Spleen (tissue), 11 donors: ENCODE measurements at regions not wholly inside any gene's neighbourhood (a gene's known extent, or its start where the extent isn't known, plus 50 kb on each side); places are given as distances from the start of the nearest gene placed in this dataset.
"Not testable (repeated sequence)": the region's sequence is repeated elsewhere in the genome, so short reads cannot be mapped to it uniquely, and the experiment has no call there.

Experiments
- DNase-seq: peaks from one replicate; pipeline ENCODE4 v3.0.0-alpha.2; 2020
- H3K27ac ChIP-seq, 8 donors: fragments of 200-600 bp; sonication (generic) in 7 of 8; 1 replicate in 4 of 8; 2 replicates in 4 of 8; pipeline versions ENCODE4 v1.5.0 to v1.8.0; 2016 to 2021; ENCODE audit warnings: inconsistent platforms in 4 of 8, mild to moderate bottlenecking in 4 of 8, moderate library complexity in 1 of 8
- H3K27me3 ChIP-seq, 7 donors: fragments of 200-600 bp; sonication (generic) in 6 of 7; replicated peaks in 1 of 7; 1 replicate in 4 of 7; 2 replicates in 3 of 7; pipeline versions ENCODE4 v1.5.0 to v1.8.0; 2016 to 2021; ENCODE audit warnings: inconsistent platforms in 3 of 7, mild to moderate bottlenecking in 1 of 7
- H3K36me3 ChIP-seq, 6 donors: fragments of 200-600 bp; sonication (generic) in 5 of 6; 1 replicate in 4 of 6; 2 replicates in 2 of 6; pipeline versions ENCODE4 v1.5.0 to v1.8.0; 2016 to 2021; ENCODE audit warnings: inconsistent platforms in 2 of 6
- H3K4me1 ChIP-seq, 6 donors: fragments of 200-600 bp; sonication (generic) in 5 of 6; 1 replicate in 3 of 6; 2 replicates in 3 of 6; pipeline versions ENCODE4 v1.5.0 to v1.8.0; 2016 to 2021; ENCODE audit warnings: inconsistent platforms in 3 of 6
- H3K4me3 ChIP-seq, 8 donors: fragments of 200-600 bp; sonication (generic) in 7 of 8; 1 replicate in 4 of 8; 2 replicates in 4 of 8; pipeline versions ENCODE4 v1.5.0 to v1.8.0; 2016 to 2021; ENCODE audit warnings: inconsistent platforms in 4 of 8, mild to moderate bottlenecking in 4 of 8, moderate library complexity in 2 of 8
- H3K9me3 ChIP-seq, 8 donors: fragments of 200-600 bp; sonication (generic) in 7 of 8; 1 replicate in 4 of 8; 2 replicates in 4 of 8; pipeline versions ENCODE4 v1.5.0 to v1.8.0; 2016 to 2021; ENCODE audit warnings: inconsistent platforms in 4 of 8
- POLR2A ChIP-seq, 3 donors: fragments of 450-650 bp; IDR thresholded peaks; one replicate each; pipeline ENCODE4 v1.5.1; 2017; ENCODE audit warnings: antibody characterized with exemption in 3 of 3, mild to moderate bottlenecking in 1 of 3
- POLR2AphosphoS5 ChIP-seq, 3 donors: sonication (generic); formaldehyde crosslinking; IDR thresholded peaks; one replicate each; pipeline ENCODE4 v1.5.1; 2017; ENCODE audit warnings: antibody characterized with exemption in 3 of 3
- WGBS, 5 donors: extraction: QIAGEN DNeasy Blood & Tissue Kit in 3 of 5; methylation state at CpG; one replicate each; pipeline versions ENCODE4 v1.1.5 to v1.1.7; 2013 to 2018; 5-methylcytosine and 5-hydroxymethylcytosine counted together
- intact Hi-C: fragments of 100-400 bp; cut with DNase I; formaldehyde crosslinking; loops from one replicate; pipeline ENCODE4 v1.15.0; 2023; ENCODE audit warnings: low total_unique reads
- TF ChIP-seq, protein P1 (sequence below), 11 experiments: fragments of 200-600 bp in 7 of 11; fragments of 450-650 bp in 4 of 11; sonication (generic) in 4 of 11; IDR thresholded peaks in 8 of 11; conservative IDR thresholded peaks in 3 of 11; 1 replicate in 7 of 11; 2 replicates in 4 of 11; pipeline versions ENCODE4 v1.4.0 to v1.8.0; 2016 to 2021; ENCODE audit warnings: antibody characterized with exemption in 11 of 11, inconsistent platforms in 4 of 11, mild to moderate bottlenecking in 1 of 11
- donor health status: healthy with polysubstance abuse.
- donor health status: DM: no; HTN: no; CAD: no; lungs with moderate emphysema.
- donor health status: DM: no; HTN: no; CAD: no.
- donor health status: Bipolar disorder and iron deficiency.
- donor health status: healthy.
- donor health status: DM: no; HTN: no; CAD: no.
- donor health status: DM: yes; HTN: yes; CAD: no.

- Histone ChIP-seq H3K27ac (no peak overlapping the region), H3K36me3 (no peaks in the 10 kb centered on the region), H3K27me3 (no peaks in the 10 kb centered on the region), H3K4me1 (no peaks in the 10 kb centered on the region), H3K4me3 (no peak overlapping the region), H3K9me3 (no peaks in the 10 kb centered on the region)
- intact Hi-C loops: no loop called here
- TF ChIP-seq POLR2AphosphoS5 (IDR thresholded peaks at IDR 0.05) (no peak), POLR2A (IDR thresholded peaks at IDR 0.05) (no peak)
- TF ChIP-seq, protein P1, sequence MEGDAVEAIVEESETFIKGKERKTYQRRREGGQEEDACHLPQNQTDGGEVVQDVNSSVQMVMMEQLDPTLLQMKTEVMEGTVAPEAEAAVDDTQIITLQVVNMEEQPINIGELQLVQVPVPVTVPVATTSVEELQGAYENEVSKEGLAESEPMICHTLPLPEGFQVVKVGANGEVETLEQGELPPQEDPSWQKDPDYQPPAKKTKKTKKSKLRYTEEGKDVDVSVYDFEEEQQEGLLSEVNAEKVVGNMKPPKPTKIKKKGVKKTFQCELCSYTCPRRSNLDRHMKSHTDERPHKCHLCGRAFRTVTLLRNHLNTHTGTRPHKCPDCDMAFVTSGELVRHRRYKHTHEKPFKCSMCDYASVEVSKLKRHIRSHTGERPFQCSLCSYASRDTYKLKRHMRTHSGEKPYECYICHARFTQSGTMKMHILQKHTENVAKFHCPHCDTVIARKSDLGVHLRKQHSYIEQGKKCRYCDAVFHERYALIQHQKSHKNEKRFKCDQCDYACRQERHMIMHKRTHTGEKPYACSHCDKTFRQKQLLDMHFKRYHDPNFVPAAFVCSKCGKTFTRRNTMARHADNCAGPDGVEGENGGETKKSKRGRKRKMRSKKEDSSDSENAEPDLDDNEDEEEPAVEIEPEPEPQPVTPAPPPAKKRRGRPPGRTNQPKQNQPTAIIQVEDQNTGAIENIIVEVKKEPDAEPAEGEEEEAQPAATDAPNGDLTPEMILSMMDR (IDR thresholded peaks at IDR 0.05 in 8 of 11, conservative IDR thresholded peaks at IDR 0.05 in 3 of 11): no peak
- DNase-seq: no peak
These were observed 219.0 kb downstream of the KCNJ2 start for GRCh38 chr17:70388326-70388725.

DNA sequence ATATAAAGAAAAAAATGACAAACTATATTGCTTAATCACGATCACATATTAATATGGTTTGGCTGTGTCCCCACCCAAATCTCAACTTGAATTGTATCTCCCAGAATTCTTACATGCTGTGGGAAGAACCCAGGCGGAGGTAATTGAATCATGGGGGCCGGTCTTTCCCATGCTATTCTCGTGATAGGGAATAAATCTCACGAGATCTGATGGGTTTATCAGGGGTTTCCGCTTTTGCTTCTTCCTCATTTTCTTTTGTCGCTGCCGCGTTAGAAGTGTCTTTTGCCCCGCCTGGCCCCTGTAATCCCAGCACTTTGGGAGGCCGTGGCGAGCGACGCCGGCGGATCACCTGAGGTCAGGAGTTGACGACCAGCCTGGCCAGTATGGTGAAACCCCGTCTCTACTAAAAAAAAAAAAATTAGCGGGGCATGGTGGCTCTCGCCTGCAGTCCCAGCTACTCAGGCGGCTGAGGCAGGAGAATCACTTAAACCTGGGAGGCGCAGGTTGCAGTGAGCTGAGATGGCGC lies 220.0 kb downstream of the KCNJ2 start:
- H3K27ac ChIP-seq, H3K4me3 ChIP-seq, H3K4me1 ChIP-seq, H3K27me3 ChIP-seq, H3K36me3 ChIP-seq, intact Hi-C loops, DNase-seq, H3K9me3 ChIP-seq: not testable (repeated sequence)
- WGBS, 5 donors: 86 to 93% (median 91%) methylated on average over 23 of the region's 23 CpGs

- Histone ChIP-seq H3K9me3 (no peaks in the 10 kb centered on the region), H3K27me3 (no peaks in the 10 kb centered on the region), H3K4me3 (no peak overlapping the region), H3K4me1 (no peaks in the 10 kb centered on the region), H3K36me3 (no peaks in the 10 kb centered on the region), H3K27ac (no peak overlapping the region)
- 43 to 63% (median 45%) methylated on average over 4 of the region's 4 CpGs for WGBS, 5 donors
- no peak for TF ChIP-seq POLR2A (IDR thresholded peaks at IDR 0.05)
- TF ChIP-seq POLR2AphosphoS5 (IDR thresholded peaks at IDR 0.05): no peak
- TF ChIP-seq, protein P1 (IDR thresholded peaks at IDR 0.05 in 8 of 11, conservative IDR thresholded peaks at IDR 0.05 in 3 of 11): no peak
- DNase-seq: no peak
- intact Hi-C loops: no loop called here
These were observed 220.7 kb downstream of the KCNJ2 start for GRCh38 chr17:70390049-70390448.

GRCh38 chr17:70394473-70395232 lies 225.3 kb downstream of the KCNJ2 start:
- no peaks in the 10 kb centered on the region for H3K36me3 ChIP-seq
- intact Hi-C loops: no loop called here
- DNase-seq: no peak
- peaks cover 0 to 9% (median 2%) of the 10 kb centered on the region in 8 donors for H3K9me3 ChIP-seq
- WGBS, 5 donors: 87 to 96% (median 94%) methylated on average over 2 of the region's 2 CpGs
- no peaks in the 10 kb centered on the region for H3K27me3 ChIP-seq
- H3K4me1 ChIP-seq: no peaks in the 10 kb centered on the region
- H3K4me3 ChIP-seq: no peak overlapping the region
- no peak overlapping the region for H3K27ac ChIP-seq
- TF ChIP-seq POLR2AphosphoS5 (IDR thresholded peaks at IDR 0.05) (no peak), POLR2A (IDR thresholded peaks at IDR 0.05) (no peak)
- TF ChIP-seq, protein P1 (IDR thresholded peaks at IDR 0.05 in 8 of 11, conservative IDR thresholded peaks at IDR 0.05 in 3 of 11): no peak
